Transverse colon (tissue), 4 donors: ENCODE measurements at regions not wholly inside any gene's neighbourhood (a gene's known extent, or its start where the extent isn't known, plus 50 kb on each side); places are given as distances from the start of the nearest gene placed in this dataset.

Experiments used
- CTCF ChIP-seq, 5 experiments: fragments of 200-600 bp in 3 of 5; fragments of 450-650 bp in 2 of 5; sonication (generic) in 3 of 5; IDR thresholded peaks; 1 replicate in 2 of 5; 2 replicates in 3 of 5; pipeline ENCODE4 v1.5.1; 2016 to 2017; ENCODE audit warnings: antibody characterized with exemption in 5 of 5, inconsistent platforms in 3 of 5, mild to moderate bottlenecking in 2 of 5, moderate library complexity in 1 of 5
- POLR2AphosphoS5 ChIP-seq, 3 donors: sonication (generic); formaldehyde crosslinking; IDR thresholded peaks; one replicate each; pipeline ENCODE4 v1.6.1; 2016; ENCODE audit warnings: antibody characterized with exemption in 3 of 3

DNA sequence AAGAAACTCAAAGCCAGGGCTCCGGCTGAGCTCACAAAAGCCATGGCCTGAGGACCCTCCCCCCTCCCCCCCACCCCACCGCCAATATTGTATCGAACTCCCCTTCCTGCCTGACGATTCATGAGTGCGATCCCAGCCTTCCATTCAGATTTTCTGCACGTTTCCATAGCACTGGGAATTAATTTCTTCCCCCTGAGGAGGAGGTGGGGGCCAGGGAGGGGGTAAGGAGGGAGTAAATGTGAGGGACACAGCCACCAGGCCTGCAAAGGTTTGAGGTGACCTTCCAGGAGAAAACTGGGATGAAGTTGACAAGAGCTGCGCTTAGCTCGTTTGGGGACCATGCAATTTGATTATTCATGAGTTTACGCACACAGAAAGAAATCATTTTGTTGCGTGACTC lies 527.7 kb downstream of the MN1 start:
- TF ChIP-seq POLR2AphosphoS5 (IDR thresholded peaks at IDR 0.05) (no peak), CTCF (IDR thresholded peaks at IDR 0.05) (no peak)
